HepG2 (cell line): ENCODE measurements at regions not wholly inside any gene's neighbourhood (a gene's known extent, or its start where the extent isn't known, plus 50 kb on each side); places are given as distances from the start of the nearest gene placed in this dataset.
"Not testable (repeated sequence)": the region's sequence is repeated elsewhere in the genome, so short reads cannot be mapped to it uniquely, and the experiment has no call there.

Experiments
- ATAC-seq: fragments of 200-7000 bp; cut with Tn5 transposase; 3 replicates; pipeline ENCODE4 v1.9.1; 2020; ENCODE audit warnings: mild to moderate bottlenecking, moderate library complexity
- BruUV-seq: library from RNA; stranded (reverse); fragments of 400-500 nt; replicated peaks from 2 replicates; lab custom pipeline; 2021; lab: Mats Ljungman, UMichigan
- CTCF ChIA-PET: fragments of 300-600 bp; formaldehyde crosslinking; extraction: SDS; loops from one replicate; lab custom pipeline; 2021; ENCODE audit warnings: low total read pairs, inconsistent platforms, low intra/inter-chr PET ratio; lab: Yijun Ruan, JAX
- POLR2A ChIA-PET: fragments of 350-600 bp; sonication (Branson Sonifier 250); formaldehyde crosslinking; loops from one replicate; lab custom pipeline; 2020; ENCODE audit warnings: antibody characterized with exemption, inconsistent platforms; lab: Yijun Ruan, JAX
- DNase-seq: peaks from one replicate; pipeline ENCODE4 v3.0.0-alpha.2; 2015; ENCODE audit warnings: low spot score
- FAIRE-seq: peaks from 3 replicates; lab custom pipeline; 2011; peaks lifted over from hg19 to GRCh38; lab: Jason Lieb, UNC
- H2AFZ ChIP-seq: one replicate; pipeline ENCODE4 v1.6.1; 2011; ENCODE audit warnings: low read length, inconsistent platforms
- H3K27ac ChIP-seq: fragments of 300-600 bp; 3 replicates; pipeline ENCODE4 v1.8.0; 2011; ENCODE audit warnings: mixed run types, mild to moderate bottlenecking, mixed read lengths, low read length, inconsistent platforms; ENCODE audit not compliant: insufficient read depth; ENCODE audit errors: extremely low read length
- H3K27me3 ChIP-seq, 2 experiments: fragments of 200-600 bp in 1 of 2; 2 replicates in 1 of 2; 3 replicates in 1 of 2; pipeline versions ENCODE4 v1.6.0 to v1.8.0; 2011; ENCODE audit warnings: low read length in 2 of 2, mild to moderate bottlenecking in 2 of 2, moderate library complexity in 2 of 2, inconsistent platforms in 1 of 2; ENCODE audit not compliant: insufficient read depth in 2 of 2, control insufficient read depth in 1 of 2
- H3K36me3 ChIP-seq, 2 experiments: fragments of 200-600 bp in 1 of 2; replicated peaks in 1 of 2; 2 replicates in 1 of 2; 3 replicates in 1 of 2; pipeline versions ENCODE4 v1.5.1 to v1.8.0; 2011; ENCODE audit warnings: low read length in 2 of 2, inconsistent platforms in 1 of 2; ENCODE audit not compliant: insufficient read depth in 2 of 2, control insufficient read depth in 1 of 2
- H3K4me1 ChIP-seq: 2 replicates; pipeline ENCODE4 v1.5.1; 2012; ENCODE audit warnings: low read length, inconsistent platforms; ENCODE audit not compliant: insufficient read depth
- H3K4me2 ChIP-seq: 2 replicates; pipeline ENCODE4 v1.6.0; 2011; ENCODE audit warnings: low read depth, low read length, inconsistent platforms
- H3K4me3 ChIP-seq, 3 experiments: fragments of 200-600 bp in 1 of 3; sonication (generic), shearing (Covaris generic) in 1 of 3; replicated peaks in 1 of 3; 2 replicates each; pipeline ENCODE4 v1.5.1; 2011 to 2016; ENCODE audit warnings: low read length in 3 of 3, inconsistent platforms in 2 of 3, low read depth in 2 of 3, mild to moderate bottlenecking in 2 of 3, control low read depth in 1 of 3, mixed read lengths in 1 of 3; ENCODE audit not compliant: insufficient read depth in 1 of 3
- H3K79me2 ChIP-seq: one replicate; pipeline ENCODE4 v1.6.1; 2011; ENCODE audit warnings: low read length, inconsistent platforms; ENCODE audit not compliant: insufficient read depth
- H3K9ac ChIP-seq: 2 replicates; pipeline ENCODE4 v1.6.0; 2011; ENCODE audit warnings: mild to moderate bottlenecking, low read depth, low read length, inconsistent platforms; ENCODE audit not compliant: insufficient read depth
- H3K9me3 ChIP-seq: 2 replicates; pipeline ENCODE4 v1.5.1; 2012; ENCODE audit warnings: mild to moderate bottlenecking, low read length
- H4K20me1 ChIP-seq: 2 replicates; pipeline ENCODE4 v1.6.0; 2011; ENCODE audit warnings: inconsistent platforms, mild to moderate bottlenecking, low read length, moderate library complexity; ENCODE audit not compliant: insufficient read depth
- MAFK ChIP-seq, 2 experiments: IDR thresholded peaks in 1 of 2; conservative IDR thresholded peaks in 1 of 2; 2 replicates each; pipeline ENCODE4 v1.6.1; 2011; ENCODE audit warnings: improper control_type of control experiment in 2 of 2, low read length in 2 of 2
- RBFOX2 ChIP-seq: fragments of 200-400 bp; formaldehyde crosslinking; IDR thresholded peaks from 2 replicates; pipeline ENCODE4 v1.6.1; 2017; ENCODE audit warnings: low read depth, mild to moderate bottlenecking, low read length
- STAG1 ChIP-seq: sonication (generic); formaldehyde crosslinking; IDR thresholded peaks from 2 replicates; pipeline ENCODE4 v1.4.0; 2020; ENCODE audit warnings: missing genetic modification reagents
- WGBS: methylation state at CpG from one replicate; pipeline ENCODE4 v1.1.6; 2017; ENCODE audit warnings: low lambda C conversion rate; 5-methylcytosine and 5-hydroxymethylcytosine counted together
- in situ Hi-C: cut with HindIII; loops from 2 replicates; pipeline ENCODE4 v1.10.0; 2017; ENCODE audit warnings: low pct_unique_long_range_greater_than_20kb; ENCODE audit not compliant: extremely low pct_ligation_motif_present
- intact Hi-C: fragments of 100-400 bp; cut with micrococcal nuclease; formaldehyde crosslinking; loops from one replicate; pipeline ENCODE4 v1.10.0; 2022; ENCODE audit not compliant: unreplicated experiment
- TF ChIP-seq, protein P1 (sequence below): sonication (generic); formaldehyde crosslinking; IDR thresholded peaks from 2 replicates; pipeline ENCODE4 v1.5.0; 2020; ENCODE audit warnings: mild to moderate bottlenecking, missing genetic modification reagents, borderline replicate concordance

DNA sequence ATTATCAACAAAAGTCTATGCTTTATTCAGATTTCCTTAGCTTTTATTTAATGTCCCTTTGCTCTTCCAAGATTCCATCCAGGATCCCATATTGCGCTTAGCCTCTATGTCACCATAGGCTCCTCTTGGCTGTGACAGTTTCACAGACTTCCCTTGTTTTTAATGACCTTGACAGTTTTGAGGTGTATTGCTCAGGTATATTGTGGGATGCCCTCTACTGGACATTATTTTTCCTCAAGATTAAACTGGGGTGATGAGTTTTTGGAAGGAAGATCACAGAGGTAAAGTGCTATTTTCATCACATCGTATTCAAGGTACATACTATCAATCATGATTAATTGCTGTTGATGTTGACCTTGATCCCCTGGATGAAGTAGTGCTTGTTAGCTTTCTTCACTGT is 99.1 kb upstream of the SMAD3 start:
- no peaks in the 10 kb centered on the region for H3K4me1 ChIP-seq
- ATAC-seq (no peak), FAIRE-seq (peak; percentile 34), DNase-seq (no peak)
- no peaks in the 10 kb centered on the region for H3K79me2 ChIP-seq
- WGBS, result 48% methylated on average over 2 of the region's 2 CpGs
- intact Hi-C loops (no loop called here), in situ Hi-C loops (no loop called here)
- no peak overlapping the region for H2AFZ ChIP-seq
- no peaks in the 10 kb centered on the region for H3K36me3 ChIP-seq
- ChIA-PET CTCF (no interaction called here), POLR2A (no interaction called here)
- no peaks in the 10 kb centered on the region for H3K9me3 ChIP-seq
- no TSS peak for BruUV-seq
- H3K9ac ChIP-seq, result no peak overlapping the region
- H3K27me3 ChIP-seq, result peaks cover 4 to 28% of the 10 kb centered on the region in 2 experiments; a peak in 3 of 5 replicates
- no peak overlapping the region for H3K4me3 ChIP-seq
- H3K4me2 ChIP-seq, result no peak overlapping the region
- no peak overlapping the region for H3K27ac ChIP-seq
- H4K20me1 ChIP-seq, result no peaks in the 10 kb centered on the region
- no peak for TF ChIP-seq RBFOX2
- TF ChIP-seq STAG1 (CRISPR knock-in tag), result peak; percentile 23; the same call in 1 of the 2 replicates

DNA sequence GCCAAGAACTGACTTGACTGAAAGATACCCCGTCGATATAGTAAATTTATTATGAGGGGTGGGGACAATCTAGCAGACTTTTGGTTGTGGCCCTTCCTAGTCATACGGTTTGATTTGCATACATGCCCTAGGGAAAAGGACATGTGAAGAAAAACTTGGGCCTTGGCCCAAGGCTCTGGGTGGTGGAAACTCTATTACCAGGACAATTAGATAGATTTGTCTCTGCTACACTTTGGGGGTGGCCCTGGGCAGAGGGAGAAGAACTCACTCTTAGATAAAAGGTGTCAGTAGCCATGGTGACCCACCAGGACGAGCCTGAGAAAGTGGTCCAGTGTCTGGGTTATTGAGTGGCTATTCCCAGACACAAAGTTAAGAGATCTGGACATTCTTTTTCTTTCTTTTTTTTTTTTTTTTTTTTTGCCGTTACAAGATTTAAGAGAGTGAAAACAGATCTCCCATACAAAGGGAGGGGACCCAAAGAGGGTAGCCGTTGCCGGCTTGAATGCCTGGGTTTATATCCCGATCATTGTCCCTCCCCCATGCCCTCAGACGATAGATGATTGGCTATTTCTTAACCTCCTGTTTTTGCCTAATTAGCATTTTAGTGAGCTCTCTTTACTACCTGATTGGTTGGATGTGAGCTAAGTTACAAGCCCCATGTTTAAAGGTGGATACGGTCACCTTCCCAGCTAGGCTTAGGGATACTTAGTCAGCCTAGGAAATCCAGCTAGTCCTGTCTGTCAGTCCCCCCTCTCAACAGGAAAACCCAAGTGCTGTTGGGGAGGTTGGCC is 96.4 kb upstream of the SMAD3 start:
- Histone ChIP-seq H3K9ac (no peak overlapping the region), H3K27me3 (peaks cover 3 to 12% of the 10 kb centered on the region in 2 experiments; a peak in 3 of 5 replicates), H3K36me3 (no peaks in the 10 kb centered on the region), H3K4me3 (no peak overlapping the region), H3K4me1 (no peaks in the 10 kb centered on the region), H3K9me3 (no peaks in the 10 kb centered on the region), H4K20me1 (no peaks in the 10 kb centered on the region), H3K27ac (no peak overlapping the region), H3K79me2 (no peaks in the 10 kb centered on the region), H2AFZ (no peak overlapping the region), H3K4me2 (no peak overlapping the region)
- CTCF ChIA-PET, result no interaction called here
- in situ Hi-C loops (no loop called here), intact Hi-C loops (no loop called here)
- no peak for FAIRE-seq
- no peak for ATAC-seq
- POLR2A ChIA-PET, result no interaction called here
- DNase-seq, result no peak
- BruUV-seq, result no TSS peak
- TF ChIP-seq, protein P1, sequence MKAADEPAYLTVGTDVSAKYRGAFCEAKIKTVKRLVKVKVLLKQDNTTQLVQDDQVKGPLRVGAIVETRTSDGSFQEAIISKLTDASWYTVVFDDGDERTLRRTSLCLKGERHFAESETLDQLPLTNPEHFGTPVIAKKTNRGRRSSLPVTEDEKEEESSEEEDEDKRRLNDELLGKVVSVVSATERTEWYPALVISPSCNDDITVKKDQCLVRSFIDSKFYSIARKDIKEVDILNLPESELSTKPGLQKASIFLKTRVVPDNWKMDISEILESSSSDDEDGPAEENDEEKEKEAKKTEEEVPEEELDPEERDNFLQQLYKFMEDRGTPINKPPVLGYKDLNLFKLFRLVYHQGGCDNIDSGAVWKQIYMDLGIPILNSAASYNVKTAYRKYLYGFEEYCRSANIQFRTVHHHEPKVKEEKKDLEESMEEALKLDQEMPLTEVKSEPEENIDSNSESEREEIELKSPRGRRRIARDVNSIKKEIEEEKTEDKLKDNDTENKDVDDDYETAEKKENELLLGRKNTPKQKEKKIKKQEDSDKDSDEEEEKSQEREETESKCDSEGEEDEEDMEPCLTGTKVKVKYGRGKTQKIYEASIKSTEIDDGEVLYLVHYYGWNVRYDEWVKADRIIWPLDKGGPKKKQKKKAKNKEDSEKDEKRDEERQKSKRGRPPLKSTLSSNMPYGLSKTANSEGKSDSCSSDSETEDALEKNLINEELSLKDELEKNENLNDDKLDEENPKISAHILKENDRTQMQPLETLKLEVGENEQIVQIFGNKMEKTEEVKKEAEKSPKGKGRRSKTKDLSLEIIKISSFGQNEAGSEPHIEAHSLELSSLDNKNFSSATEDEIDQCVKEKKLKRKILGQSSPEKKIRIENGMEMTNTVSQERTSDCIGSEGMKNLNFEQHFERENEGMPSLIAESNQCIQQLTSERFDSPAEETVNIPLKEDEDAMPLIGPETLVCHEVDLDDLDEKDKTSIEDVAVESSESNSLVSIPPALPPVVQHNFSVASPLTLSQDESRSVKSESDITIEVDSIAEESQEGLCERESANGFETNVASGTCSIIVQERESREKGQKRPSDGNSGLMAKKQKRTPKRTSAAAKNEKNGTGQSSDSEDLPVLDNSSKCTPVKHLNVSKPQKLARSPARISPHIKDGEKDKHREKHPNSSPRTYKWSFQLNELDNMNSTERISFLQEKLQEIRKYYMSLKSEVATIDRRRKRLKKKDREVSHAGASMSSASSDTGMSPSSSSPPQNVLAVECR, result no peak
- 0 out of 4 replicates have a peak, but pooled peaks of 1 of the 2 experiments have one; percentile 14 for TF ChIP-seq MAFK (conservative IDR thresholded peaks at IDR 0.05 in 1 of 2, IDR thresholded peaks at IDR 0.05 in 1 of 2; ENCODE audit: low read length in 2 of 2)
- 64% methylated on average over 10 of the region's 10 CpGs for WGBS

DNA sequence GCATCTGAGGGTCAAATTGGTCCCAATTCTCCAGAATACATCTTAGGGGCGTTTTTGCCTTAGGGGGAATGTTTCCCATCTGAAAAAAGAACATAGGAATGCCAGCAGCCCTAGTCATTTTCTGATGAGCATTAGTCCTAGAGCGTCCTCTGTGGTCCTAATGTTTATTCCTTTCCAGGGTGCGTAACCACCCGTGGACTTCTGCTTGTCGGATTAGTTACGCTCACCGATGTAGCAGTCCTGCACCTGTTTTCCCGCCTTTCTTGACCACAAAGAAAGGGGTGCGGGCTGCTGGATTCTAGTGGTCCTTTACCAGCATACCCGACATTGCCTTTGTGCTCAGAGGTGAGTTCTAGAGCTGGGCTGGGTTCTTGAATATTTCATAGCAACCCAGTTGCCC is 91.3 kb upstream of the SMAD3 start:
- H3K4me2 ChIP-seq, in situ Hi-C loops, intact Hi-C loops, H3K27me3 ChIP-seq, ATAC-seq, H3K9me3 ChIP-seq, H3K9ac ChIP-seq, POLR2A ChIA-PET, CTCF ChIA-PET, BruUV-seq, H3K27ac ChIP-seq, H4K20me1 ChIP-seq, H3K4me3 ChIP-seq, FAIRE-seq, H2AFZ ChIP-seq, H3K36me3 ChIP-seq, H3K79me2 ChIP-seq, DNase-seq: not testable (repeated sequence)
- 74% methylated on average over 10 of the region's 10 CpGs for WGBS
- peaks cover 10% of the 10 kb centered on the region; the same call in 1 of the 2 replicates for H3K4me1 ChIP-seq
